ENCODE measurements at regions not wholly inside any gene's neighbourhood (a gene's known extent, or its start where the extent isn't known, plus 50 kb on each side); places are given as distances from the start of the nearest gene placed in this dataset.

DNA sequence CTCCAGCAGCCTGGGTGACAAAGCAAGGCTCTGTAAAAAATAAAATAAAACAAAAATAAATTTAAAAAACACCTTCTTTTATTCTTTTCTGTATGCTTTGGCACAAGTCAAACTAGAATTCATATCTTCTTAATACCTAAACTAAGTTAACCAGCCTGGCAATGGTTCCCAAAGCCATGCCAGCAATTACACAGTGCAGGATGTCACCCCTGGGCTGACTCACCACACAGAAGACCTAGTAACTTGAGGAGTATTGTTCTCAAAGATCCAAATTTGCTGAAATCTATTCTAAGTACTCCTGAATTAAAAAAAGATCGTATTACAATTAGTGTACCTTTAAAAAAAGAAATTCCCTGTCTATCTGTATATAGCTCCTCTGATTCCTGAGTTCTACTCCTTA, 162.7 kb upstream of the SGK1 start:
- DNase-seq = no peak

- no peak for DNase-seq
Measured at GRCh38 chr6:134478764-134479399, 161.0 kb upstream of the SGK1 start.

- DNase-seq = no peak
Measured at GRCh38 chr6:134477991-134478635, 160.2 kb upstream of the SGK1 start.

- DNase-seq = no peak
Measured at GRCh38 chr6:134474955-134475354, 157.0 kb upstream of the SGK1 start.

- no peak for DNase-seq
Measured at GRCh38 chr6:134472661-134473060, 154.7 kb upstream of the SGK1 start.

- DNase-seq = no peak
Measured at GRCh38 chr6:134472046-134472445, 154.1 kb upstream of the SGK1 start.

DNA sequence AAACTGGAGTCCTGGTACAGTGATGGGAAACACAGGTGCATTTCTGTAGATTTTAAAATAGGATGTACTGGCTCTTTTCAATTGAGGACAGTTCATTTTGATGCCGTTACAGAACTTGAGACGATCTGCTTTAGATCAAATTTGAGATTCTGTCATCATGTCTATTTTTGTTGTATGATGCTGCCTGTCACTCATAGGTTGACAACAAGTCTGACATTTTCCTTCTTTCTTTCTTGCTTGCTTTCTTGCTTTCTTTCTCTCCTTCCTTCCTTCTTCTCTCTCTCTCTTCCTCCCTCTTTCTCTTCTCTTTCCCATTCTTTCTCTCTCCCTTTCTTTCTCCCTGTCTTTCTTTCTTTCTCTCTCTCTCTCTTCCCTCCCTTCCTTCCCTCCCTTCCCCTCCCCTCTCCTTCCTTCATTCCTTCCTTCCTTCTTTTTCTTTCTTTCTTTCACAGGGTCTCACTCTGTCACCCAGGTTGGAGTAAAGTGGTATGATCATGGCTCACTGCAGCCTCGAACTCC, 152.6 kb upstream of the SGK1 start:
- DNase-seq = no peak

- no peak for DNase-seq
Measured at GRCh38 chr6:134469702-134470456, 152.0 kb upstream of the SGK1 start.

- DNase-seq = no peak
Measured at GRCh38 chr6:134468633-134469032, 150.7 kb upstream of the SGK1 start.

- no peak for DNase-seq
Measured at GRCh38 chr6:134467620-134468019, 149.7 kb upstream of the SGK1 start.

- no peak for DNase-seq
Measured at GRCh38 chr6:134466771-134467525, 149.0 kb upstream of the SGK1 start.

DNA sequence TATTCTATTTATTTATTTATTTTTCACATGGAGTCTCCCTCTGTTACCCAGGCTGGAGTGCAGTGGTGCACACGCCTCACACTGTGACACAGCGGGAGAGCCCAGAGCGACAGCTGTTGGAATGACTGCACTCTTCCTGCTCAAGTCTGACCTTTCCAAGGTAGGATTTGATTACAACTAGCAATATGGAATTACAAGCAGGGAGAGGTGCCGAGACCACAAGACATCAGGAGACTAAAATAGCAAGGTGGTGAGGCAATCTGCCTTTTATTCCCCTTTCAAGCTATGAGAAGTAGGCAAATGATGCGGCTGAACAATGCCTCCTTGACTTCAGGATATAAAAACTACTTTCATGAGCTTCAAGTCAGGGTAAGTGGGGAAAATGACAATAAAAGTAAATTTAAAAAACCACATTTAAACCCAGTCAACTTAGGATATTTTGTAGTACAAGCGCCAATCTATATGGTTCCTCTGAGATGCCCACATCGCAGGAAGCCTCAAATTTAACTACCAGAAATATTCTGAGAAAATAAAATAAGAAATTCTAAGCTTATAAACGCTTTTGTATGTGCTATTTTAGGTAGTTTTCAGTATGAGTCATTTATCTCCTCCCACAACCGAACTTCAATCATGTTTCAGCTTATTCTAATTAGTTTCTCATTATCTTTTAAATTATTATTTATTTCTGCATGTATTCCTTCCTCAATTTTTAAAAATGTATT, 146.9 kb upstream of the SGK1 start:
- no peak for DNase-seq

DNA sequence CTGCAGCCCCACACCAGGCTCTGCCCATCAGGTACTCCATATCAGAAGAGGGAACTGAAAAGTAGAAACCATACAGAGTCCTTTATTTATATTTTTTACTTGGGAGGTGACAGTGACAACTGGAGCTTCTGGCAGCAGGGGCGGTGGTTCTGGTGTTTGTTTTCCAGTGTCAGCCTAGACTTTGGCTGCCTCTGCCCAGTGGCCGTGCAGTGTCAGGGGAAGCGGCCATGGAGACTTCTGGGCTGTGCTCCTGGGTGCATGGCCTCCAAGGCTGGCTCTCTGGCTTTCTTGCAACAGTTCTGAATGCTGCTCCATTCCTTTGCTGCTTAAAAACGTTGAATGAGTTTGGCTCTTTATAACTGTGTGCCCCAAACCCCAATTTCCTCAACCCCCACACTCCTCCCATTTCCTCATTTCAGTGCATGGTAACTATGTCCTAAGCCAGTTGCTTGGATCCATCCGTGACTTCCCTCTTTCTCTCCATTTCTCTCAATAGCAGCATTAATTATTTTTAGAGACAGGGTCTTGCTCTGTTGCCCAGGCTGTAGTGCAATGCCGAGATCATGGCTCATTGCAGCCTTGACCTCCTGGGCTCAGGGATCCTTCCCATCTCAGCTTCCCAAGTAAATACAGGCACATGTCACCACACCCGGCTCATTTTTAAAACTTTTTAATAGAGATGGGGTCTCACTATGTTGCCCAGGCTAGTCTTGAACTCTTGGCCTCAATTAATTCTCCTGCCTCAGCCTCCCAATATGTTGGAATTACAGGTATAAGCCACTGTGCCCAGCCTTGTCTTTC, 141.1 kb upstream of the SGK1 start:
- DNase-seq = no peak

DNA sequence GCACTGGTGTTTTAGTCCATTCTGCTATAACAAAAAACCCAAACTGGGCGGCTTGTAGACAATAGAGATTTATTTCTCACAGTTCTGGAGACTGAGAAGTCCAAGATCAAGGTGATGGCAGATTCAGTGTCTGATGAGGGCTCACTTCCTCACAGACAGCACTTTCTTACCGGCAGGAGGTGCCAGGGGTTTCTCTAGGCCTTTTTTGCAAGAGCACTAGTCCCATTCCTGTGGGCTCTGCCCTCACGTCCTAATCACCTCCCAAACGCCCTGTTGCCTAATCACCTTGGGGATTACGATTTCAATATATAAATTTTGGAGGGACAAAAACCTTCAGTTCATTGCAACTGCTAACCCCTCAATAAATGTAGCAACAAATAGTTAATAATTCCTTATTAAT, 140.0 kb upstream of the SGK1 start:
- DNase-seq = no peak

GRCh38 chr6:134456226-134456625, 138.3 kb upstream of the SGK1 start:
- DNase-seq = no peak

DNA sequence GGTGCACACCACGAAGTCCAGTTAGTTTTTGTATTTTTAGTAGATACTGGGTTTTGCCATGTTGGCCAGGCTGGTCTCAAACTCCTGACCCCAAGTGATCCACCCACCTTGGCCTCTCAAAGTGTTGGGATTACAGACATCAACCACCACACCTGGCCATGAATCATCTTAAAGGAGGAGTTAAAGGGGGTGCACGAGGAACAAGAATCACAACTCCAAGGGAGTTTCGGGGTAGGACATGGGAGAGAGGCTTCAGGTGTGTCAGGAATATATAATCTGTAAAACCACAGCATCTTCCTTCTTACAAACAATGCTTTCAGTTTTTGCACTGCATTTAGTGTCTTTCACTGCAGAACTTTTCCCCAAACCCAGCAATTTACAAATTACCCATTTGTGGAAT, 137.4 kb upstream of the SGK1 start:
- no peak for DNase-seq

DNA sequence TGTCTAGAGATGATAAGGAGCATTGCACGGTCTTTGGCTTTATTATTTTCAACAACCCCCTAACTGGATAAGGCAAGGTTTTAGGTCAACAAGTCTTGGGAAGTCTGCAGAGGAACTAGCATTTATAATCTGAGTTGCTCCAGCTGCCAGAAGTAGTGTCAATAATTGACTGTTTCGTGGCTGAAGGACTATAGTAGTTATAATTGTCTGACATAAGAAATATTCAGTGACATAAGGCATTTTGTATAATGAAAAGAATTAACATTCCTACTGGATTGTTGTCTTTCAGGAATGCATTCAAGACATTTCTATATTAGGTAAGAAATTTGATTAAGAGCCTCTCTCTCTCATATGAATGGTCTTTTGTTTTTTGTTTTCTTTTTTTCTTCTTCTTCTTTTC, 136.9 kb upstream of the SGK1 start:
- DNase-seq = no peak

DNA sequence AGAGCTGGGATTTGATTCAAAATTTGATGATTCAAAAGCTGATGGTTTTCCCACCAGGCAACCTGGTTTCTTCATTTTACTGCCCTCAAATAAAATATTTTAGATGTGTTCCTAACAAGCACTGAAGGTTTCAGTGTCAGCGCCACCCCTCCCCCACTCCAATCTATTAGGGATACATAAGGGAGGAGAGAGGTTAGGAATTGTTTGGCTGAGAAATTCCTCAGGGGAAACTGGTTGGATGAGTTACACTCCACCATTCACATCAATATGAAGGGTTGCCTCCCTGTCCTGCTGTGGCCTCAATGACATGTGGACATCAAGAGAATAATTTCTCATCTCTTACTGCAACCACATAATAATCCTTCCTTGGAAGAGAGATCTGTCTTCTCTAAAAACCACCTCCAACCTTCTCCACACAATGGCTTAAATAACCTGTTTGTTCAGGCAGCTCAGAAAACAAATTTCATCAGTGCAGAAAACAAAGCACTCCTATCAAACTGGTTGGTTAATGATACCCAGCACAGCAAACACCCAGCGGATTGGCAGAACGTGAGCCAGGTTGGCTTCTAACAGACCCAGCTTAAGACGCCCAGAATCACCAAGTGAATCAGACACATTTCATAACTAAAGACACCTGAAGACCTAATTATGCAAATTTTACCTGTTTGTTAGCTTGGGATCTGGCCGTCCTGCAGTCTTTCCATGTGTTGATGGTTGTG, 136.0 kb upstream of the SGK1 start:
- no peak for DNase-seq

- DNase-seq = no peak
Measured at GRCh38 chr6:134452906-134453305, 135.0 kb upstream of the SGK1 start.

DNA sequence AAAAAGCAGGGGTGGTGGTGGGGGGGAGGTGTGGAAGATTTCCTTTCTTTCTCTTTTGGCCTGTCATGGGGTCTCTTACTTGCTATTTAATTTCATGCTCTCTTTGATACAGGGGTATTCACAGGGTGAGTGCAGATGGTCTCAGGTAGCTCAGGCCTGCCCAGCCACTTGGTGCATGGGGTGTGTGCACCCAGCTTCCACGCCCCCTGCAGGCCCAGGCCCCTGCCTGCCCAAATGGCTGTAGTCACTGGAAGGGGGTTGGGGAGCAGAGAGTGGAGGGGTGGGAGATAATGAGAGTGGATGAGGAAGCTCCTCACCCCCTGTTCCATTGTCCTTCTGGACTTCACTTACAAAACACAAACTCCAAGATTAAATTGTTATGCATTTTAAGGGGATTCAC, 133.6 kb upstream of the SGK1 start:
- DNase-seq = no peak

DNA sequence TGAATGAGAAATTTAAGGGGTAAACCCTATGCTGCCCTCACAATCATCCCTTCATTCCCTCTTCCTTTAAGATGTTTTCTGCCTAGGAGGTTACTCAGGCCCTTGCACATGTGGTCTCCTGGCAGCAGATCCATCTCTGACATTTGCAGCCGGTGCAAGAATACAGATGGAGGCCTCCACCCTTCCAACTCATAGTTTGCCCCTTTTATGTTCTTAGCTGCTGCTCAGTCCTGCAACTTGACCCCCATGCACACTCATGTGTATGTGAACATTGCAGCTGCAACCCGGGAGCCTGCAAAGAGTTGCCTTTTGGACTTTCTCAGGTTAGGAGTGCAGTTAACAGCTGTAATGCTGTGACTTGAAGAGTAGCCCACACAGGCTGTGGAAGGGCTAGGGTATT, 131.9 kb upstream of the SGK1 start:
- DNase-seq = no peak

All from activated CD8-positive, alpha-beta memory T cell treated with anti-CD3 and anti-CD28 coated beads, Interleukin-2, amount 50 U/mL, for 4 hours (primary cell).